Mesothelial cell of epicardium (in vitro differentiated cells): ENCODE measurements at regions not wholly inside any gene's neighbourhood (a gene's known extent, or its start where the extent isn't known, plus 50 kb on each side); places are given as distances from the start of the nearest gene placed in this dataset.

ENCODE experiments used
- DNase-seq, 2 experiments: peaks; one replicate each; pipeline ENCODE4 v3.0.0; 2021; ENCODE audit warnings: low spot score in 2 of 2; ENCODE audit not compliant: unreplicated experiment in 2 of 2
- H3K27ac Mint-ChIP-seq: 2 replicates; pipeline ENCODE4 v1.8.0; 2021; ENCODE audit warnings: mixed read lengths
- H3K27me3 Mint-ChIP-seq: 2 replicates; pipeline ENCODE4 v1.8.0; 2021; ENCODE audit warnings: low read depth, mixed read lengths
- H3K36me3 Mint-ChIP-seq: 2 replicates; pipeline ENCODE4 v1.8.0; 2021; ENCODE audit warnings: mixed read lengths
- H3K4me1 Mint-ChIP-seq: 2 replicates; pipeline ENCODE4 v1.8.0; 2021; ENCODE audit warnings: mixed read lengths
- H3K4me3 Mint-ChIP-seq: 2 replicates; pipeline ENCODE4 v1.8.0; 2021; ENCODE audit warnings: mild to moderate bottlenecking, moderate library complexity, mixed read lengths
- H3K9me3 Mint-ChIP-seq: 2 replicates; pipeline ENCODE4 v1.8.0; 2021; ENCODE audit warnings: mixed read lengths
- CTCF ChIP-seq: fragments of 200-600 bp; sonication (generic); IDR thresholded peaks from one replicate; pipeline ENCODE4 v1.5.0; 2021; ENCODE audit warnings: antibody characterized with exemption; ENCODE audit not compliant: unreplicated experiment

- no peak overlapping the region for H3K27ac Mint-ChIP-seq
These were observed 161.0 kb upstream of the CRY1 start for GRCh38 chr12:107254258-107254856.

DNA sequence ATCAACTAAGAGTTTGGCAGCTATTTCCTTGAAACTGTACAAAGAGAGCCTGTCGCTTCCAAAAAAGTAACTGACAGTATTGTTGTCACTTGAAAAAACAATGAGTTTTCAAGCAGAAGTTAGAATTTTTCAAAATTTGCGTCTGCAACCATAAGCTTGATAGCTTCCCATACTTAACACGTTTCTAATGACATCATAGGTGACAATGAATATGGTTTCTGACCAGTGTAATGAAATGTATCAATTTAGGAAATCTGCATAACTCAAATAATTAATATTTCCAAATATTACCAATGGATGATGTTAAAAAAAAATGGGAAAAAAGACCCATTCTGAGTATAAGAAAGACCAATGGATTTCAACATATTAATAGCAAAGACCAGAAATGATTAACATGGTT, 165.4 kb upstream of the CRY1 start:
- no peak for TF ChIP-seq CTCF
- Mint-ChIP-seq H3K27ac (no peak overlapping the region), H3K36me3 (no peaks in the 10 kb centered on the region), H3K27me3 (peaks cover 24% of the 10 kb centered on the region), H3K4me1 (no peaks in the 10 kb centered on the region), H3K4me3 (no peak overlapping the region), H3K9me3 (peaks cover 12% of the 10 kb centered on the region)
- no peak for DNase-seq

More at GRCh38 chr12:107254258-107254856, 161.0 kb upstream of the CRY1 start:
- no peaks in the 10 kb centered on the region for H3K36me3 Mint-ChIP-seq
- no peaks in the 10 kb centered on the region for H3K4me1 Mint-ChIP-seq
- no peak for TF ChIP-seq CTCF
- no peak for DNase-seq
- H3K4me3 Mint-ChIP-seq, result no peak overlapping the region
- peaks cover 5% of the 10 kb centered on the region for H3K9me3 Mint-ChIP-seq
- peaks cover 34% of the 10 kb centered on the region for H3K27me3 Mint-ChIP-seq

GRCh38 chr12:107263980-107264379, 170.6 kb upstream of the CRY1 start:
- Mint-ChIP-seq H3K27me3 (peaks cover 18% of the 10 kb centered on the region), H3K36me3 (no peaks in the 10 kb centered on the region), H3K27ac (no peak overlapping the region), H3K9me3 (peaks cover 12% of the 10 kb centered on the region), H3K4me1 (no peaks in the 10 kb centered on the region), H3K4me3 (no peak overlapping the region)
- no peak for DNase-seq
- no peak for TF ChIP-seq CTCF

DNA sequence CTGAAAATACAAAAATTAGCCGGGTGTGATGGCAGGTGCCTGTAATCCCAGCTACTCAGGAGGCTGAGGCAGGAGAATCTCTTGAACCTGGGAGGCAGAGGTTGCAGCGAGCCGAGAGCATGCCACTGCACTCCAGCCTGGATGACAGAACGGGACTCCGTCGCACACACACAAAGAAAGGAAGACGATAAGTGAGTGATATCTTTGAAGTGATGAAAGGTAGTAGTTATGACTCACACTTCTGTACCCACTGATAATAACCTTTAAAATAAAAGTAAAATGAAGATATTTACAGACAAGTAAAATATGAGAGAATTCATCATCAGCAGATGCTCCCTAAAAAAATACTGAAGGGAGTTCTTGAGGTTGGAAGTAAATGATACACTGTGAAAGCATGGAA, 171.3 kb upstream of the CRY1 start:
- no peak for TF ChIP-seq CTCF
- Mint-ChIP-seq H3K4me1 (no peaks in the 10 kb centered on the region), H3K4me3 (no peak overlapping the region), H3K9me3 (peaks cover 12% of the 10 kb centered on the region), H3K27ac (no peak overlapping the region), H3K36me3 (no peaks in the 10 kb centered on the region), H3K27me3 (peaks cover 25% of the 10 kb centered on the region)
- DNase-seq, result no peak

- no peak for TF ChIP-seq CTCF
- Mint-ChIP-seq H3K4me3 (no peak overlapping the region), H3K36me3 (no peaks in the 10 kb centered on the region), H3K9me3 (peaks cover 12% of the 10 kb centered on the region), H3K4me1 (no peaks in the 10 kb centered on the region), H3K27me3 (peaks cover 41% of the 10 kb centered on the region), H3K27ac (no peak overlapping the region)
- no peak for DNase-seq
These were observed 174.3 kb upstream of the CRY1 start for GRCh38 chr12:107267604-107268003.

DNA sequence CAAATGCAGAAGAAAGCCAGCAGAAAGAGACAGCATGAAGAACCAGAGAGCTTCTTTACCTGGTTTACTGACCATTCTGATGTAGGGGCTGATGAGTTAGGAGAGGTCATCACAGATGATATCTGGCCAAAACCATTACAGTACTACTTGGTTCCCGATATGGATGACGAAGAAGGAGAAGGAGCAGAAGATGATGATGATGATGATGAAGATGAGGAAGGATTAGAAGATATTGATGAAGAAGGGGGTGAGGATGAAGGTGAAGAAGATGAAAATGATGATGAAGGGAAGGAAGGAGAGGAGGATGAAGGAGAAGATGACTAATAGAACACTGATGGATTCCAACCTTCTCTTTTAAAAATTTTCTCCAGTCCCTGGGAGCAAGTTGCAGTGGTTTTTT, 178.2 kb upstream of the CRY1 start:
- Mint-ChIP-seq H3K9me3 (no peaks in the 10 kb centered on the region), H3K27me3 (peaks cover 62% of the 10 kb centered on the region), H3K36me3 (no peaks in the 10 kb centered on the region), H3K4me3 (no peak overlapping the region), H3K4me1 (no peaks in the 10 kb centered on the region), H3K27ac (no peak overlapping the region)
- no peak for DNase-seq
- no peak for TF ChIP-seq CTCF
